ENCODE measurements at regions not wholly inside any gene's neighbourhood (a gene's known extent, or its start where the extent isn't known, plus 50 kb on each side); places are given as distances from the start of the nearest gene placed in this dataset.

DNA sequence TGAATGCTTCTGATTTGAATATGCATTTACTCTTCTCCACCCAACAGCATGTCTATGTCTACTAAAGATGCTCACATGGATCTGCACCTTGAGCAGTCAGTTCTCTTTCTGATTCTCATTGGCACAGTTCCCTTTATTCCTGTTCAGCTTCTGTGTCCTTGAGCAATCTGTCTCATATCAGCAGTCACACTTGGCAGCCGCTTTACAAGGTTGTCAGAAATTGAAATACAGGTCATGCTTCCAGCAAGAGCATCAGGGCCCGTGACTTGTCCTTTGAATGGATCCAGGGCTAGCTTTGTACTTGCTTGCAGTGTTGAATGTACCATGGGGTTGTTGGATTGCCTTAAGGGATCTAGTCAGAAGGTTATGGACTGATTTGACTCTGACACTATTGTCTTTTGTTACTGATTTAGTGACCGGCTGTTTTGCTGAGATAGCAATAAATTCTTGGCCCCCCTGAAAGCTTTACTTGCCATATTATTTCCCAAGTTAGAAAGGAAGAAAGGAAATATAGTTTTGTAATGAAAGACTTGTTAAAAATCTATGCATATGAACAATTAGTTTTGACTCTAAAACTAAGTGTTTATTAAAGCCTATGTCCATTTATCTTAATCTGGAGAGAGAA lies 273.4 kb upstream of the ISL1 start:
- TF ChIP-seq CTCF (IDR thresholded peaks at IDR 0.05; ENCODE audit: borderline replicate concordance, extremely low read depth, low read length, poor library complexity, severe bottlenecking), result no peak
- TF ChIP-seq EZH2 (IDR thresholded peaks at IDR 0.05; ENCODE audit: borderline replicate concordance, low read depth, low read length, severe bottlenecking), result no peak

Data from DND-41 (cell line).